HTR-8/SVneo (cell line): ENCODE measurements at regions not wholly inside any gene's neighbourhood (a gene's known extent, or its start where the extent isn't known, plus 50 kb on each side); places are given as distances from the start of the nearest gene placed in this dataset.

Experiments used
- DNase-seq: peaks from one replicate; pipeline ENCODE4 v3.0.0; 2011; ENCODE audit warnings: low spot score, mixed read lengths; ENCODE audit not compliant: insufficient read length
- FAIRE-seq: peaks from 2 replicates; lab custom pipeline; 2011; peaks lifted over from hg19 to GRCh38; lab: Jason Lieb, UNC

DNA sequence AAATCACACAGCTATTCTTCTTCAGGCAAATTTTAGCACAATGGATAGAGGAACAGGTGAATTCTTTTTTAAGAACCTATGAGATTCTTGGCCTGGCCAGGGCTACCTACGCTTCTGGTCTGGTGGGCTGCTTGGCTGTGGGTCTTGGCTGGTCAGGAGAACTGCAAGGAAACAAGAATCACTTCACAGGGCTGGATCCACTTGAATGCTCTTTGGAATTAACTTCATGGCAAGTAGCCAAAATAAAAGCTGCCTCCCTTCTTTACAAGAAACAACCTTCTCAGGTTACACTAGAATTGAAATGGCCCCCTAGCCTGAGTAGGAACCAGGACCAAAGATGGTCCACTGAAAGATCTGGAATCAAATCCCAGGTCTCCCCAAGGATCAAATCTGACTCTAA, 519.1 kb downstream of the IQCM start:
- no peak for DNase-seq
- FAIRE-seq, result no peak

DNA sequence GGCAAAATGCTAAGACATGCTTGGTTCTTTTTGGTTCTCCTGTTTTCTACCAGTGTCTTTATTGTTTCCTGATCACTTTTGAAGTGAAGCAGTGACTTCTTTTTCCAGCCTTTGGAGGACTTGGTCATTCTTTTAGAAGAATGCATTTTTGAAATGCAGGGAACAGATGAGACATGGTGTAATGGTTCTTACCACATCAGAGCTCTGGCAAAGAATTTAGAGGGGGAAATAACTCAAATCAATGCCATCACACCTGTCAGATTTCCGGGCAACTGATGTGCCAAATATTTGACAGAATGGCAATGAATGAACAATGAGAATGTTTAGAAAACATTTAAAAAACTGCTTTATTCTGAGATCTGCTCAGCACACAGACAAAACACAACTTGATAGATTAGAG, 519.6 kb downstream of the IQCM start:
- DNase-seq, result no peak
- FAIRE-seq, result no peak

GRCh38 chr4:149294601-149295000, 521.0 kb downstream of the IQCM start:
- DNase-seq (no peak), FAIRE-seq (no peak)

- FAIRE-seq (no peak), DNase-seq (no peak)
These were observed 522.5 kb downstream of the IQCM start for GRCh38 chr4:149293046-149293649.

DNA sequence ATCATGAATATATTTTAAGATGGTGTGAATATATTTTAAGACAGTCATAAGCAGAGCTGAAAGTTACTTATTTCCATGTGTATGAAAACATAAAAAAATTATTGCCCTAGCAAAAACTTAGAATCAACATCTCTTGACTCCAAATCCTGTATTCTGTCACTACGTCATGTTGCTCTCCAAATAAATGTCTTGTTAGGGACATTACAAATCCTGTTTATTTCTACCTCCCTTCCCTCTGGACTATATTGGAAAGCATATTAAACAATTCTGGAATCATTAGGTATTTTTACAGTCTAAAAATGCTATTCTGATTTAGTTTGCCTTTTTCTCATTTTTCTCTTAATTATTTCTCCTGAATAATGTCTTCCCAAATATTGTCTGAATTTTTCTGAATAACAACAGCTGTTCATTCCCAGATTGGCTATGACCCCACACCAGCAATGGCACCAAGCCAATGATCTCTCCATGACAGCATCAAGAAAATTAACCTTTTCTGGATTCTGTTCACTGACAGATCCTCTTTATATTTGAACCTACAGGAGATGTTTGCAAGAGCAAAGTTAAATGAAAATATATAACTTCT, 523.1 kb downstream of the IQCM start:
- no peak for DNase-seq
- FAIRE-seq, result no peak

GRCh38 chr4:149291463-149291862, 524.2 kb downstream of the IQCM start:
- peak; percentile 7 for DNase-seq
- FAIRE-seq, result no peak

DNA sequence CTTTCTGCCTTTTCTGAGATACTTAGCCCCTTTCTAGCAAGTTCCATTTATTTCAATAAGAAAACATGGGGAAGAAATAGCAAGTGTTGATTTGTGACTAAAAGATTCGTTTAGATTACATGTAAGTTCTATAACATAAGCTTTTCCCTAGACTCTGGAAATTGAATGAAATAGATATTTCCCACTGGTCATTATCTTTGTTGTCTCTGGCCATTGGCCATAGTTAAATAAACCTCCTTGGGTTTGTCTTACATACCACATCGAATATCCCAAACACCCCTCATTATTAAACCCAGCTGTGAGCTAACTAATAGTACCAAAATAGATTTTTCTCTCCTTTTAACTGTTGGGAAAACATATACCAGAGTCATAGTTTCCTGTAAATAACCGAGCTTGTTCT, 534.8 kb downstream of the IQCM start:
- FAIRE-seq, result no peak

GRCh38 chr4:149279776-149280175, 535.9 kb downstream of the IQCM start:
- DNase-seq (no peak), FAIRE-seq (no peak)

More for the DNA sequence above, 534.8 kb downstream of the IQCM start:
- DNase-seq, result no peak

GRCh38 chr4:149279331-149279730, 536.3 kb downstream of the IQCM start:
- DNase-seq, result no peak
- FAIRE-seq, result peak; percentile 36

DNA sequence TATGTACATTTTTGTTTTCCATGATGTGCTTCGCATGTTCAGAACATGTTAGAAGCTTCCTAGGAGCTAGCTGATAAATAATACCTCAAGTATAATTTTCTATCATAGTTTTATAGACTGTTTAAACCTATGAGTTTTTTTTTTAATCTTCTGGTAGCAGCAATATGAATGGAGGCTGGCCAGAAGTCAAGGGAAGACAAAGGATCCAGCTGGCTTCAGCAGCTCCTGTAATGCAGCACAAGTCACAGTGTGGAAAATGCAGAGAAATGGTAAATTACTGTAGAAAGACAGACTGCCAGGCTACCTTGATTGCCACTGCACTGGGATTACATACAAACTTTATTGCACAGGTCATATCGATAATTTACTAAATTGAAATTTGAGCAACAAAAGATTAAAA, 537.9 kb downstream of the IQCM start:
- no peak for FAIRE-seq
- DNase-seq, result no peak

- FAIRE-seq, result no peak
- no peak for DNase-seq
These were observed 545.8 kb downstream of the IQCM start for GRCh38 chr4:149269835-149270234.

DNA sequence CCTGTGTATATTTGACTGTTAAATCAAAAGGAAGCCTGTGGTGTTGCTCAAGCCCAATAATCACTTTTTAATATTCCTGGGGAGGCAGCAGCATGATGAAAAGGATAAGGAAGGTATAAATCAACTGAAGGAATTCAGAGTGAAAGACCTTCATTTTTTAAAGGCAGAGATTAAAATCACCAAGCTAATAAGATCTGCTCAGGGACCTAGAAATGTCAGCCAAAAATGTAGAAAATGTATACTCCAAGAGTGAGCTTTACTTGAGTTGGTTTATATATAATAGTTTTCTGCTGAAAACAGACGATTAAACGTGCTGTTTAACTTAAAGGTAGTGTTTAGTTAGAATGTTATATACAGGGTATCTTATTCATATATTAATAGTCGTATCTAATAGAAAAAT, 549.3 kb downstream of the IQCM start:
- no peak for FAIRE-seq
- DNase-seq, result no peak

- FAIRE-seq (no peak), DNase-seq (no peak)
These were observed 550.0 kb downstream of the IQCM start for GRCh38 chr4:149265645-149266044.

DNA sequence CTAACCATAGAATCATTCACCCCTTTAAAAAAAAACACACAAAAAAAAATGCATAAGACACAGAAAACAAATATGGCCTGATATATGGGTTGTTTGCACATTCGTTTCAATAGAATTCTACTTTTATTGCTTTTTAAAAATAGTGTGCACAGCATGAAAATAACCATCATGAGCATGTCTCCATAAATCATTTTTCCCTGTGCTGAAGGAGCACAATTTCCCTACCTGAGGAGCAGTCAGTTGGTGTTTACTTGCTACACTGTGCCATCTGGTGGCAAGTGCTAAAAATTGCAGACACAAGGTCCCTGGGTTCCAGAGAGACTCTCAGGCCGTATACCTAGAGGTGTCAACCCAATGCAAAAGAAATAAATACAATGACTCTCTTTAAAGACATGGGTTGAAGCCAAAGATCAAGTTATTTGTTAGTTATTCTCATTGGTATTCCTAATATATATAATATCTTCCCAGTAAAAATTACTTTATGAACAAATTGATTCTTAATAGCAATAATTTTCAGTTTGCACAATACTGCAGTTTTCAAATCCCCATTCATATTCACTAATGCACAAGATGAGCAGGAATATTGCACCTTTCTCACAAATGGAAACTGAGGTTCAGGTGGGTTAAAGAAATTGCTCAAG, 551.4 kb downstream of the IQCM start:
- peak; percentile 10 for DNase-seq
- FAIRE-seq, result peak; percentile 72

DNA sequence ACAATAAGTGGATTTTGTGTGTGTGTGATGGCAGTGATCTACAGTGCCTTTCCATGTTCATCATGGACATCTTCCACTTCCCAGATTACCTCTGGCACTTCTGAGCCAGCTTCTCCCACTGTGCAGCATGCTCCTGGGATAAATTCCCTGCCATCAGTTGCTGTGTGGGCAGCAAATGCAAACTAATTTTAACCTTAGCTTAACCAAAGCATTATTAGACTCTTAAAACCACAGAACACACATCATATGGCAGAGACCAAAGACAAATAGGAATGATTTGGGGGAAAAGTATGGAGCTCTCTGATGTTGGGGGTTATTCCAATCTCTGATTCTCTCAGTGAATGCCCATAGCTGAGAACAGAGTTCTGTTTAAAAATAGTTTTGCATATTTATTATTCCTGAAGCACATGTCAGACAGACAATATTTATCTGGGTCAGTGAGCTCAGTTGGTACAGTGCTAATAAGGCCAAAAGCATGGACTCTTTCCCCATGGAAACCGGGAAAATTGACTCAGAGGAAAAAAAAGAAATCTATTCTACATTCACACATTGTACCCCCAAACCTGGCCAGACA, 567.4 kb downstream of the IQCM start:
- FAIRE-seq, result no peak
- no peak for DNase-seq

- FAIRE-seq, result no peak
- DNase-seq, result no peak
These were observed 568.5 kb downstream of the IQCM start for GRCh38 chr4:149247164-149247563.

DNA sequence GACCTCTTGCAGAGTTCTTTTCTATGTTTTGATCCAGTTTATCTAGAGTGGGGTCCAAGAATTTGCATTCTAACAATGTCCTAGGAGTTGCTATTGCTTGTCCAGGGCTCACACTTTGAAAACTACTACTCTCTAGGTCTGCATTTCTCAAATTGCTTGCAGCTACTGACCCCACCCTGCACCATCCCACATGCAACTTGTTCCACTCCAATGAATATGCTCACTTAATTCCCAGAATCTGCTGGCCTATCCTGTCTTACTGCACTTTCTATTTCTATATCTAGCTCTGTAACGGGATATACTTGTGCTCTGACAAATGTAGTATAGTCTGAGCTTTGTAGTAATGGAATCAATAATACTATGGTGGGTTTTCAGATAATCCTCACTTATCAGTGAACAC, 570.3 kb downstream of the IQCM start:
- no peak for FAIRE-seq
- no peak for DNase-seq

- FAIRE-seq (no peak), DNase-seq (no peak)
These were observed 577.5 kb downstream of the IQCM start for GRCh38 chr4:149238097-149238496.

GRCh38 chr4:149234798-149235197, 580.8 kb downstream of the IQCM start:
- FAIRE-seq (no peak), DNase-seq (no peak)

- DNase-seq, result peak; percentile 2
- FAIRE-seq, result no peak
These were observed 592.0 kb downstream of the IQCM start for GRCh38 chr4:149223659-149224058.

- no peak for DNase-seq
These were observed 597.0 kb downstream of the IQCM start for GRCh38 chr4:149218672-149219071.

GRCh38 chr4:149214301-149214700, 601.3 kb downstream of the IQCM start:
- FAIRE-seq, result no peak

More at GRCh38 chr4:149218672-149219071, 597.0 kb downstream of the IQCM start:
- no peak for FAIRE-seq

More at GRCh38 chr4:149214301-149214700, 601.3 kb downstream of the IQCM start:
- no peak for DNase-seq
